Spleen (tissue), 7 donors: ENCODE measurements at regions not wholly inside any gene's neighbourhood (a gene's known extent, or its start where the extent isn't known, plus 50 kb on each side); places are given as distances from the start of the nearest gene placed in this dataset.

ENCODE experiments used
- CTCF ChIP-seq, 11 experiments: fragments of 200-600 bp in 7 of 11; fragments of 450-650 bp in 4 of 11; sonication (generic) in 4 of 11; IDR thresholded peaks in 8 of 11; conservative IDR thresholded peaks in 3 of 11; 1 replicate in 7 of 11; 2 replicates in 4 of 11; pipeline versions ENCODE4 v1.4.0 to v1.8.0; 2016 to 2021; ENCODE audit warnings: antibody characterized with exemption in 11 of 11, inconsistent platforms in 4 of 11, mild to moderate bottlenecking in 1 of 11
- POLR2A ChIP-seq, 3 donors: fragments of 450-650 bp; IDR thresholded peaks; one replicate each; pipeline ENCODE4 v1.5.1; 2017; ENCODE audit warnings: antibody characterized with exemption in 3 of 3, mild to moderate bottlenecking in 1 of 3
- POLR2AphosphoS5 ChIP-seq, 3 donors: sonication (generic); formaldehyde crosslinking; IDR thresholded peaks; one replicate each; pipeline ENCODE4 v1.5.1; 2017; ENCODE audit warnings: antibody characterized with exemption in 3 of 3
- donor health status: DM: no; HTN: no; CAD: no; lungs with moderate emphysema.
- donor health status: DM: no; HTN: no; CAD: no.
- donor health status: DM: no; HTN: no; CAD: no.

GRCh38 chrX:96433409-96434077 is 251.1 kb upstream of the DIAPH2 start:
- TF ChIP-seq POLR2A (IDR thresholded peaks at IDR 0.05), result no peak
- TF ChIP-seq POLR2AphosphoS5 (IDR thresholded peaks at IDR 0.05), result no peak
- TF ChIP-seq CTCF (IDR thresholded peaks at IDR 0.05 in 8 of 11, conservative IDR thresholded peaks at IDR 0.05 in 3 of 11), result no peak
